SK-N-SH (cell line): ENCODE measurements at regions not wholly inside any gene's neighbourhood (a gene's known extent, or its start where the extent isn't known, plus 50 kb on each side); places are given as distances from the start of the nearest gene placed in this dataset.

Source experiments
- CTCF ChIA-PET: fragments of 300-600, 350-600 bp; formaldehyde crosslinking; extraction: SDS; loops from one replicate; lab custom pipeline; 2021; lab: Yijun Ruan, JAX
- POLR2A ChIA-PET: fragments of 350-600 bp; sonication (Branson Sonifier 250); formaldehyde crosslinking; extraction: SDS; loops from one replicate; lab custom pipeline; 2020; ENCODE audit warnings: antibody characterized with exemption, inconsistent platforms; lab: Yijun Ruan, JAX
- DNase-seq: peaks from one replicate; pipeline ENCODE4 v3.0.0; 2012
- H2AFZ ChIP-seq: fragments of 200-600 bp; sonication (generic); 2 replicates; pipeline ENCODE4 v1.8.1; 2016; ENCODE audit warnings: antibody characterized with exemption, mild to moderate bottlenecking, low read depth
- H3F3A ChIP-seq: fragments of 200-600 bp; sonication (generic); replicated peaks from 2 replicates; pipeline ENCODE3; 2016; ENCODE audit warnings: antibody characterized with exemption, mild to moderate bottlenecking; ENCODE audit not compliant: insufficient read depth
- H3K27ac ChIP-seq, 2 experiments: fragments of 200-500 bp in 1 of 2; fragments of 200-600 bp in 1 of 2; sonication (Bioruptor generic) in 1 of 2; sonication (generic), shearing (Covaris generic) in 1 of 2; 2 replicates each; pipeline versions ENCODE4 v1.5.1 to v1.6.1; 2014 to 2016; ENCODE audit warnings: low read depth in 2 of 2, inconsistent platforms in 1 of 2, low read length in 1 of 2, mild to moderate bottlenecking in 1 of 2, mixed read lengths in 1 of 2
- H3K27me3 ChIP-seq: fragments of 200-600 bp; sonication (generic), shearing (Covaris generic); 2 replicates; pipeline ENCODE4 v1.6.1; 2016; ENCODE audit warnings: mixed run types; ENCODE audit not compliant: insufficient read depth
- H3K36me3 ChIP-seq, 2 experiments: fragments of 200-500 bp in 1 of 2; fragments of 200-600 bp in 1 of 2; sonication (Bioruptor generic) in 1 of 2; sonication (generic) in 1 of 2; replicated peaks in 1 of 2; 2 replicates each; pipeline versions ENCODE3 to v1.5.1; 2014 to 2016; ENCODE audit warnings: low read length in 1 of 2, mild to moderate bottlenecking in 1 of 2; ENCODE audit not compliant: insufficient read depth in 2 of 2, control insufficient read depth in 1 of 2
- H3K4me1 ChIP-seq, 2 experiments: fragments of 200-500 bp in 1 of 2; fragments of 200-600 bp in 1 of 2; sonication (Bioruptor generic) in 1 of 2; sonication (generic), shearing (Covaris generic) in 1 of 2; 2 replicates each; pipeline versions ENCODE4 v1.5.1 to v1.6.1; 2014 to 2016; ENCODE audit warnings: low read depth in 1 of 2, low read length in 1 of 2, mixed run types in 1 of 2; ENCODE audit not compliant: insufficient read depth in 2 of 2, control insufficient read depth in 1 of 2
- H3K4me2 ChIP-seq: fragments of 200-600 bp; sonication (generic), shearing (Covaris generic); 2 replicates; pipeline ENCODE4 v1.6.1; 2017; ENCODE audit warnings: mixed run types
- H3K4me3 ChIP-seq, 2 experiments: fragments of 200-500 bp in 1 of 2; fragments of 200-600 bp in 1 of 2; sonication (Bioruptor generic) in 1 of 2; sonication (generic), shearing (Covaris generic) in 1 of 2; 2 replicates each; pipeline versions ENCODE4 v1.5.1 to v1.8.1; 2014 to 2016; ENCODE audit warnings: low read depth in 2 of 2, inconsistent platforms in 1 of 2, low read length in 1 of 2, mild to moderate bottlenecking in 1 of 2, mixed read lengths in 1 of 2, moderate library complexity in 1 of 2
- H3K79me2 ChIP-seq: fragments of 200-600 bp; sonication (generic); 2 replicates; pipeline ENCODE4 v1.8.1; 2017; ENCODE audit warnings: mild to moderate bottlenecking; ENCODE audit not compliant: insufficient read depth
- H3K9ac ChIP-seq: fragments of 200-600 bp; sonication (generic); 2 replicates; pipeline ENCODE4 v1.6.1; 2017; ENCODE audit warnings: mixed run types
- H3K9me2 ChIP-seq: fragments of 200-600 bp; sonication (generic); 2 replicates; pipeline ENCODE4 v1.6.1; 2017; ENCODE audit warnings: mixed run types
- H3K9me3 ChIP-seq: fragments of 200-600 bp; sonication (generic); 2 replicates; pipeline ENCODE4 v1.6.1; 2017; ENCODE audit warnings: mixed run types, mild to moderate bottlenecking, moderate library complexity
- H4K20me1 ChIP-seq: fragments of 200-600 bp; sonication (generic); 2 replicates; pipeline ENCODE4 v1.6.1; 2017; ENCODE audit warnings: mild to moderate bottlenecking, mixed run types; ENCODE audit not compliant: insufficient read depth
- EP300 ChIP-seq, 2 experiments: IDR thresholded peaks; 2 replicates each; pipeline versions ENCODE4 v1.4.0 to v1.6.1; 2012; ENCODE audit warnings: borderline replicate concordance in 1 of 2, low read depth in 1 of 2, low read length in 1 of 2
- EZH2phosphoT487 ChIP-seq: fragments of 200-600 bp; sonication (generic); IDR thresholded peaks from 2 replicates; pipeline ENCODE4 v1.6.1; 2017; ENCODE audit warnings: low read depth, mixed run types, mild to moderate bottlenecking, antibody characterized with exemption, moderate library complexity, borderline replicate concordance
- FOSL2 ChIP-seq: IDR thresholded peaks from 2 replicates; pipeline ENCODE4 v1.4.0; 2012; ENCODE audit warnings: low read depth, mild to moderate bottlenecking, moderate library complexity, borderline replicate concordance
- FOXJ3 ChIP-seq: sonication (generic); formaldehyde crosslinking; IDR thresholded peaks from 2 replicates; pipeline ENCODE4 v1.5.1; 2020; ENCODE audit warnings: mild to moderate bottlenecking, missing genetic modification reagents
- MEF2A ChIP-seq: IDR thresholded peaks from 2 replicates; pipeline ENCODE4 v1.4.0; 2012; ENCODE audit warnings: low read depth, borderline replicate concordance
- NRF1 ChIP-seq: IDR thresholded peaks from 2 replicates; pipeline ENCODE4 v1.6.1; 2012; ENCODE audit warnings: low read depth, mild to moderate bottlenecking, low read length
- POLR2AphosphoS5 ChIP-seq: IDR thresholded peaks from 2 replicates; pipeline ENCODE4 v1.6.1; 2012; ENCODE audit warnings: low read depth, low read length
- RAD21 ChIP-seq: IDR thresholded peaks from 2 replicates; pipeline ENCODE4 v1.6.1; 2012; ENCODE audit warnings: mild to moderate bottlenecking, low read length
- RCOR1 ChIP-seq: fragments of 150-350 bp; IDR thresholded peaks from 2 replicates; pipeline ENCODE4 v1.6.1; 2017; ENCODE audit warnings: antibody characterized with exemption, low read length
- RFX5 ChIP-seq: IDR thresholded peaks from 2 replicates; pipeline ENCODE4 v1.6.1; 2012; ENCODE audit warnings: mild to moderate bottlenecking, improper control_type of control experiment, low read length
- SMC3 ChIP-seq: IDR thresholded peaks from 2 replicates; pipeline ENCODE4 v1.6.1; 2012; ENCODE audit warnings: low read depth, low read length, improper control_type of control experiment
- TAF1 ChIP-seq: IDR thresholded peaks from 2 replicates; pipeline ENCODE4 v1.6.1; 2012; ENCODE audit warnings: low read depth, mild to moderate bottlenecking, low read length, moderate library complexity, borderline replicate concordance
- TCF12 ChIP-seq: IDR thresholded peaks from 2 replicates; pipeline ENCODE4 v1.4.0; 2012
- TEAD4 ChIP-seq: IDR thresholded peaks from 2 replicates; pipeline ENCODE4 v1.4.0; 2012; ENCODE audit warnings: mild to moderate bottlenecking, borderline replicate concordance; ENCODE audit not compliant: insufficient read depth
- WGBS: methylation state at CpG from one replicate; pipeline ENCODE4 v1.1.6; 2017; ENCODE audit warnings: low lambda C conversion rate; 5-methylcytosine and 5-hydroxymethylcytosine counted together

- POLR2A ChIA-PET: interaction anchor here (0.6 to 1.0 kb wide), 2 partner anchors 28 to 1490 kb away, joined by 3 to 6 read pairs; no protein-coding TSS in a partner anchor
- Histone ChIP-seq H3K4me3 (no peak overlapping the region), H3K36me3 (no peaks in the 10 kb centered on the region), H3K4me1 (peaks cover 0 to 65% of the 10 kb centered on the region in 2 experiments; a peak in 2 of 4 replicates), H3K4me2 (no peak overlapping the region), H3K27ac (peak overlapping the region in 1 of 2 experiments; percentile 36; a peak in 1 of 4 replicates), H3K79me2 (no peaks in the 10 kb centered on the region), H3K9ac (no peak overlapping the region), H2AFZ (no peak overlapping the region), H3K9me3 (no peaks in the 10 kb centered on the region), H3K27me3 (no peaks in the 10 kb centered on the region), H4K20me1 (no peaks in the 10 kb centered on the region), H3K9me2 (no peaks in the 10 kb centered on the region), H3F3A (no peaks in the 10 kb centered on the region)
- TF ChIP-seq SMC3 (no peak), RFX5 (0 out of 2 replicates have a peak, but pooled peaks have one; percentile 36), FOSL2 (no peak)
- 21% methylated on average over 10 of the region's 13 CpGs for WGBS
- CTCF ChIA-PET: interaction anchor here (0.6 to 1.6 kb wide), 11 partner anchors 16 to 595 kb away, joined by 3 to 6 read pairs (median 3); no protein-coding TSS in a partner anchor
- no peak for DNase-seq
These were observed 208.7 kb downstream of the PTPRU start for GRCh38 chr1:29444782-29445729.

GRCh38 chr1:29444081-29444715, 207.9 kb downstream of the PTPRU start:
- POLR2A ChIA-PET: interaction anchor here (1.0 to 1.2 kb wide), 2 partner anchors 8 to 30 kb away, joined by 3 to 4 read pairs; no protein-coding TSS in a partner anchor
- H3K9ac ChIP-seq: no peak overlapping the region
- H3K9me2 ChIP-seq: no peaks in the 10 kb centered on the region
- no peaks in the 10 kb centered on the region for H3K79me2 ChIP-seq
- H3K4me2 ChIP-seq: no peak overlapping the region
- TF ChIP-seq FOXJ3 (CRISPR knock-in tag) (no peak), EZH2phosphoT487 (no peak), RCOR1 (no peak), TCF12 (no peak), TAF1 (no peak), TEAD4 (no peak), EP300 (IDR thresholded peaks at IDR 0.05; ENCODE audit: borderline replicate concordance in 1 of 2, low read depth in 1 of 2, low read length in 1 of 2) (no peak), NRF1 (no peak), POLR2AphosphoS5 (no peak), FOSL2 (no peak), MEF2A (no peak), RAD21 (no peak)
- TF ChIP-seq, all 33 proteins: peak for 0
- H3K27ac ChIP-seq: peak overlapping the region in 1 of 2 experiments; percentile 19; a peak in 1 of 4 replicates
- H3K36me3 ChIP-seq: no peaks in the 10 kb centered on the region
- H3K4me3 ChIP-seq: no peak overlapping the region
- whole genome bisulfite sequencing: 49% methylated on average over 8 of the region's 8 CpGs
- CTCF ChIA-PET: interaction anchor here (0.6 to 1.6 kb wide), 4 partner anchors 23 to 596 kb away, joined by 3 to 6 read pairs (median 4); no protein-coding TSS in a partner anchor
- DNase-seq: no peak
- H4K20me1 ChIP-seq: no peaks in the 10 kb centered on the region
- H3K9me3 ChIP-seq: no peaks in the 10 kb centered on the region
- no peak overlapping the region for H2AFZ ChIP-seq
- H3K27me3 ChIP-seq: no peaks in the 10 kb centered on the region
- H3F3A ChIP-seq: no peaks in the 10 kb centered on the region
- peaks cover 0 to 62% of the 10 kb centered on the region in 2 experiments; a peak in 2 of 4 replicates for H3K4me1 ChIP-seq
